Neural progenitor cell (in vitro differentiated cells): ENCODE measurements at regions not wholly inside any gene's neighbourhood (a gene's known extent, or its start where the extent isn't known, plus 50 kb on each side); places are given as distances from the start of the nearest gene placed in this dataset.
"Not testable (repeated sequence)": the region's sequence is repeated elsewhere in the genome, so short reads cannot be mapped to it uniquely, and the experiment has no call there.

ENCODE experiments used
- EZH2 ChIP-seq: fragments of 200-600 bp; sonication (generic); IDR thresholded peaks from 2 replicates; pipeline ENCODE4 v1.6.1; 2017; ENCODE audit warnings: antibody characterized with exemption, mild to moderate bottlenecking, moderate library complexity
- TF ChIP-seq, protein P1 (sequence below): fragments of 200-600 bp; sonication (generic); IDR thresholded peaks from 2 replicates; pipeline ENCODE4 v1.5.1; 2017; ENCODE audit warnings: antibody characterized with exemption, mild to moderate bottlenecking

DNA sequence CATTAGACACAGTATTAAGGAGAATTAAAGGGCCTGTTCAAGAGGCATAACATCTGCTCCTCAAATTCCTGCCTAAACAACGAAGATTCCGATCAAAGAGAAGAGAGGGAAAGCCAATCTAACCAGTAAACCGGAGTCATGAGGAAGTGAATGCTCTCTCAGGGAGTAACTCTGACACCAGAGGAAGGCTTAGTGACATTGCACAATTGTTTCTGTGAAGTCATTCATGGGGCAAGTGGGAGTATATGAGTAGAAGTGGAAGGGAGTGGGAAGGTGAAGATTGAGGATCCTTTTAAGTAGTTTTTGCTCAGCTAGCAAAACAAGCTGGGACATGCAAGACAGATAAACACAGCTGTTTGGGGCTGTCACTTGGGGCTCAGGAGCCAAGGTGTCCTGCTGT, 136.4 kb upstream of the FAM174A start:
- TF ChIP-seq, protein P1, sequence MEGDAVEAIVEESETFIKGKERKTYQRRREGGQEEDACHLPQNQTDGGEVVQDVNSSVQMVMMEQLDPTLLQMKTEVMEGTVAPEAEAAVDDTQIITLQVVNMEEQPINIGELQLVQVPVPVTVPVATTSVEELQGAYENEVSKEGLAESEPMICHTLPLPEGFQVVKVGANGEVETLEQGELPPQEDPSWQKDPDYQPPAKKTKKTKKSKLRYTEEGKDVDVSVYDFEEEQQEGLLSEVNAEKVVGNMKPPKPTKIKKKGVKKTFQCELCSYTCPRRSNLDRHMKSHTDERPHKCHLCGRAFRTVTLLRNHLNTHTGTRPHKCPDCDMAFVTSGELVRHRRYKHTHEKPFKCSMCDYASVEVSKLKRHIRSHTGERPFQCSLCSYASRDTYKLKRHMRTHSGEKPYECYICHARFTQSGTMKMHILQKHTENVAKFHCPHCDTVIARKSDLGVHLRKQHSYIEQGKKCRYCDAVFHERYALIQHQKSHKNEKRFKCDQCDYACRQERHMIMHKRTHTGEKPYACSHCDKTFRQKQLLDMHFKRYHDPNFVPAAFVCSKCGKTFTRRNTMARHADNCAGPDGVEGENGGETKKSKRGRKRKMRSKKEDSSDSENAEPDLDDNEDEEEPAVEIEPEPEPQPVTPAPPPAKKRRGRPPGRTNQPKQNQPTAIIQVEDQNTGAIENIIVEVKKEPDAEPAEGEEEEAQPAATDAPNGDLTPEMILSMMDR, result not testable (repeated sequence)
- not testable (repeated sequence) for TF ChIP-seq EZH2
